A673 (cell line): ENCODE measurements at regions not wholly inside any gene's neighbourhood (a gene's known extent, or its start where the extent isn't known, plus 50 kb on each side); places are given as distances from the start of the nearest gene placed in this dataset.

Experiments used
- BruUV-seq: library from RNA; stranded (reverse); fragments of 400-500 nt; replicated peaks from 2 replicates; lab custom pipeline; 2021; lab: Mats Ljungman, UMichigan
- CTCF ChIA-PET: fragments of 300-600 bp; sonication (Branson Sonifier 250); formaldehyde crosslinking; loops from one replicate; lab custom pipeline; 2022; ENCODE audit warnings: antibody characterized with exemption; lab: Charles Lee
- POLR2A ChIA-PET: fragments of 300-600 bp; sonication (Branson Sonifier 250); formaldehyde crosslinking; loops from one replicate; lab custom pipeline; 2022; ENCODE audit warnings: antibody characterized with exemption; ENCODE audit not compliant: low non-redundant PET; lab: Charles Lee
- DNase-seq: peaks from one replicate; pipeline ENCODE4 v3.0.0-alpha.2; 2015; ENCODE audit warnings: low spot score
- H3K27ac ChIP-seq: fragments of 200-600 bp; sonication (generic); 2 replicates; pipeline ENCODE4 v1.5.1; 2016; ENCODE audit warnings: mixed run types, low read depth, mild to moderate bottlenecking, mixed read lengths, antibody characterized with exemption, low read length; ENCODE audit not compliant: poor library complexity, severe bottlenecking
- H3K27me3 ChIP-seq: fragments of 200-600 bp; sonication (generic); replicated peaks from 2 replicates; pipeline ENCODE4 v1.6.1; 2017; ENCODE audit warnings: mixed run types, low read depth, mild to moderate bottlenecking, mixed read lengths, antibody characterized with exemption, low read length; ENCODE audit not compliant: insufficient read depth, poor library complexity
- H3K36me3 ChIP-seq: fragments of 200-600 bp; sonication (generic); 2 replicates; pipeline ENCODE4 v1.6.1; 2016; ENCODE audit warnings: mixed run types, mild to moderate bottlenecking, mixed read lengths, antibody characterized with exemption, low read length; ENCODE audit not compliant: insufficient read depth, poor library complexity, severe bottlenecking
- H3K4me1 ChIP-seq: fragments of 200-600 bp; sonication (generic); 2 replicates; pipeline ENCODE4 v1.6.1; 2017; ENCODE audit warnings: mixed run types, mild to moderate bottlenecking, mixed read lengths, antibody characterized with exemption, low read length; ENCODE audit not compliant: insufficient read depth, poor library complexity, severe bottlenecking
- H3K4me3 ChIP-seq: fragments of 200-600 bp; sonication (generic); 2 replicates; pipeline ENCODE4 v1.5.1; 2016; ENCODE audit warnings: low read depth, mixed run types, mild to moderate bottlenecking, mixed read lengths, low read length; ENCODE audit not compliant: poor library complexity, severe bottlenecking
- H3K9me3 ChIP-seq: fragments of 200-600 bp; sonication (generic); 2 replicates; pipeline ENCODE4 v1.6.1; 2016; ENCODE audit warnings: mixed run types, low read depth, mild to moderate bottlenecking, mixed read lengths, antibody characterized with exemption, low read length; ENCODE audit not compliant: poor library complexity, severe bottlenecking
- EZH2 ChIP-seq: fragments of 200-600 bp; sonication (generic); IDR thresholded peaks from 2 replicates; pipeline ENCODE4 v1.6.1; 2017; ENCODE audit warnings: borderline replicate concordance, low read depth, mild to moderate bottlenecking, mixed read lengths, antibody characterized with exemption, low read length; ENCODE audit not compliant: poor library complexity, severe bottlenecking
- intact Hi-C: fragments of 100-400 bp; cut with micrococcal nuclease; formaldehyde crosslinking; loops from one replicate; pipeline ENCODE4 v1.10.0; 2022; ENCODE audit not compliant: unreplicated experiment
- TF ChIP-seq, protein P1 (sequence below): fragments of 300-800, 200-600 bp; sonication (generic); conservative IDR thresholded peaks from 2 replicates; pipeline ENCODE4 v1.5.1; 2017; ENCODE audit warnings: low read depth, mild to moderate bottlenecking, antibody characterized with exemption, low read length, moderate library complexity, mixed read lengths

DNA sequence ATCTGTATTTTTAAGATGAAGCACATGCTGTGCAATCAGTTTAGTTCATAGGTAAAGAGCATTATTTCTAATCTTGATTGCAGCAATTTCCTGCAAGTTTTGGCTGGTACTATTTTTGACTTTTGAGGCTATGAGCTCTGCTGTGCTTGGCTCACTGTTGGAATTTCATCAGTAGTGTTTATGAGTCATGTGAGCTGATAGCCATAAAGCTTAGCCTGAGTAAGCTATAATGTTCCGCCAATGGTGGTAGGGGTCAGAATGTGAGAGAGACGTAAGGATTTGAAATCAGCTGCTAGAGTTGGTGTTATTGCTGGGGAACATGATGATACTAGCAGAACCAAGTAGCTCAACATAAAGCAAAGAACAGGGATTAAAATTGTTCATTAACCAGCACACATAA lies 590.9 kb upstream of the GNPDA2 start:
- Histone ChIP-seq H3K4me3 (no peak overlapping the region), H3K36me3 (no peaks in the 10 kb centered on the region), H3K9me3 (no peaks in the 10 kb centered on the region), H3K27me3 (no peaks in the 10 kb centered on the region), H3K27ac (no peak overlapping the region), H3K4me1 (no peaks in the 10 kb centered on the region)
- peak; percentile 16 for DNase-seq
- BruUV-seq: no TSS peak
- TF ChIP-seq, protein P1, sequence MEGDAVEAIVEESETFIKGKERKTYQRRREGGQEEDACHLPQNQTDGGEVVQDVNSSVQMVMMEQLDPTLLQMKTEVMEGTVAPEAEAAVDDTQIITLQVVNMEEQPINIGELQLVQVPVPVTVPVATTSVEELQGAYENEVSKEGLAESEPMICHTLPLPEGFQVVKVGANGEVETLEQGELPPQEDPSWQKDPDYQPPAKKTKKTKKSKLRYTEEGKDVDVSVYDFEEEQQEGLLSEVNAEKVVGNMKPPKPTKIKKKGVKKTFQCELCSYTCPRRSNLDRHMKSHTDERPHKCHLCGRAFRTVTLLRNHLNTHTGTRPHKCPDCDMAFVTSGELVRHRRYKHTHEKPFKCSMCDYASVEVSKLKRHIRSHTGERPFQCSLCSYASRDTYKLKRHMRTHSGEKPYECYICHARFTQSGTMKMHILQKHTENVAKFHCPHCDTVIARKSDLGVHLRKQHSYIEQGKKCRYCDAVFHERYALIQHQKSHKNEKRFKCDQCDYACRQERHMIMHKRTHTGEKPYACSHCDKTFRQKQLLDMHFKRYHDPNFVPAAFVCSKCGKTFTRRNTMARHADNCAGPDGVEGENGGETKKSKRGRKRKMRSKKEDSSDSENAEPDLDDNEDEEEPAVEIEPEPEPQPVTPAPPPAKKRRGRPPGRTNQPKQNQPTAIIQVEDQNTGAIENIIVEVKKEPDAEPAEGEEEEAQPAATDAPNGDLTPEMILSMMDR: no peak
- no peak for TF ChIP-seq EZH2
- POLR2A ChIA-PET: no interaction called here
- intact Hi-C loops: no loop called here
- CTCF ChIA-PET: no interaction called here

GRCh38 chr4:45316257-45316656 lies 589.9 kb upstream of the GNPDA2 start:
- CTCF ChIA-PET: no interaction called here
- POLR2A ChIA-PET: no interaction called here
- no TSS peak for BruUV-seq
- Histone ChIP-seq H3K27ac (no peak overlapping the region), H3K4me1 (no peaks in the 10 kb centered on the region), H3K4me3 (no peak overlapping the region), H3K27me3 (no peaks in the 10 kb centered on the region), H3K9me3 (no peaks in the 10 kb centered on the region), H3K36me3 (no peaks in the 10 kb centered on the region)
- intact Hi-C loops: no loop called here
- DNase-seq: no peak
- TF ChIP-seq EZH2: no peak
- TF ChIP-seq, protein P1: no peak

DNA sequence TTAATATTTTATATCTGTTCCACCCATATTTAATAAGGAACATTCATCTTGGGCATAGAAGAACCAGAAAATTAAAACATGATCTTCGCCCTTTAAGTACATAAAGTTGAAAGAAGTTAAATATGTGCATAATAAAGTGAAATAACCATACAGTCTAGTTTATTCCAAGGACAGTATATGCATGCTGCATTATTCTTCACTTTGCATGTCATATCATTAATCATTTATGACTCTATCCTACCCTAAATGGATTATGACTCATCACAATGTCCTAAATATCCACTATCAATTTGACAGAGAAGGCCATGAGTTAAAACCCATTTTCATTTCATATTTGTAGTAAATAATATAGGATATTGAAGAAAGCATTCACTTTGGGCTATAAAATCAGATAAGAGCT lies 576.5 kb upstream of the GNPDA2 start:
- no TSS peak for BruUV-seq
- TF ChIP-seq EZH2: no peak
- TF ChIP-seq, protein P1: no peak
- intact Hi-C loops: no loop called here
- H3K36me3 ChIP-seq: no peaks in the 10 kb centered on the region
- H3K4me3 ChIP-seq: no peak overlapping the region
- POLR2A ChIA-PET: no interaction called here
- H3K9me3 ChIP-seq: no peaks in the 10 kb centered on the region
- no peaks in the 10 kb centered on the region for H3K27me3 ChIP-seq
- no peak overlapping the region for H3K27ac ChIP-seq
- H3K4me1 ChIP-seq: no peaks in the 10 kb centered on the region
- CTCF ChIA-PET: no interaction called here
- no peak for DNase-seq
